Motor neuron (in vitro differentiated cells): ENCODE measurements at regions not wholly inside any gene's neighbourhood (a gene's known extent, or its start where the extent isn't known, plus 50 kb on each side); places are given as distances from the start of the nearest gene placed in this dataset.
A peak's percentile ranks its signal among the peaks of the same experiment; 100 is the strongest.

Source experiments
- ATAC-seq, 8 experiments: fragments of 200-7000 bp; cut with Tn5 transposase; replicated peaks in 6 of 8; 2 replicates each; pipeline ENCODE4 v1.8.0; 2021; ENCODE audit warnings: mild to moderate bottlenecking in 8 of 8, moderate library complexity in 8 of 8
- H3K27ac ChIP-seq, 2 donors: fragments of 250-450 bp; sonication (Bioruptor Pico); 2 replicates each; pipeline ENCODE4 v1.9.0; 2021; ENCODE audit warnings: antibody characterized with exemption in 2 of 2, mild to moderate bottlenecking in 2 of 2, moderate library complexity in 1 of 2
- H3K4me1 ChIP-seq, 2 donors: fragments of 250-450 bp; sonication (Bioruptor Pico); replicated peaks in 1 of 2; 2 replicates each; pipeline ENCODE4 v1.6.1; 2021; ENCODE audit warnings: antibody characterized with exemption in 2 of 2, mild to moderate bottlenecking in 2 of 2, moderate library complexity in 1 of 2
- H3K4me3 ChIP-seq, 5 donors: fragments of 250-450 bp; sonication (Bioruptor Pico); 2 replicates each; pipeline ENCODE4 v1.9.0; 2021; ENCODE audit warnings: antibody characterized with exemption in 5 of 5, mild to moderate bottlenecking in 5 of 5, moderate library complexity in 4 of 5
- WGBS, 10 experiments: fragments of 450-650 bp; shearing (Covaris generic); methylation state at CpG; one replicate each; pipeline ENCODE4 v1.0.0; 2022; 5-methylcytosine and 5-hydroxymethylcytosine counted together
- in situ Hi-C, 9 experiments: fragments of 400-800 bp; cut with MboI; loops; one replicate each; pipeline ENCODE4 v1.15.0; 2021; ENCODE audit warnings: low sequenced_read_pairs in 9 of 9, low pct_unique_long_range_greater_than_20kb in 2 of 9; ENCODE audit not compliant: unreplicated experiment in 9 of 9

DNA sequence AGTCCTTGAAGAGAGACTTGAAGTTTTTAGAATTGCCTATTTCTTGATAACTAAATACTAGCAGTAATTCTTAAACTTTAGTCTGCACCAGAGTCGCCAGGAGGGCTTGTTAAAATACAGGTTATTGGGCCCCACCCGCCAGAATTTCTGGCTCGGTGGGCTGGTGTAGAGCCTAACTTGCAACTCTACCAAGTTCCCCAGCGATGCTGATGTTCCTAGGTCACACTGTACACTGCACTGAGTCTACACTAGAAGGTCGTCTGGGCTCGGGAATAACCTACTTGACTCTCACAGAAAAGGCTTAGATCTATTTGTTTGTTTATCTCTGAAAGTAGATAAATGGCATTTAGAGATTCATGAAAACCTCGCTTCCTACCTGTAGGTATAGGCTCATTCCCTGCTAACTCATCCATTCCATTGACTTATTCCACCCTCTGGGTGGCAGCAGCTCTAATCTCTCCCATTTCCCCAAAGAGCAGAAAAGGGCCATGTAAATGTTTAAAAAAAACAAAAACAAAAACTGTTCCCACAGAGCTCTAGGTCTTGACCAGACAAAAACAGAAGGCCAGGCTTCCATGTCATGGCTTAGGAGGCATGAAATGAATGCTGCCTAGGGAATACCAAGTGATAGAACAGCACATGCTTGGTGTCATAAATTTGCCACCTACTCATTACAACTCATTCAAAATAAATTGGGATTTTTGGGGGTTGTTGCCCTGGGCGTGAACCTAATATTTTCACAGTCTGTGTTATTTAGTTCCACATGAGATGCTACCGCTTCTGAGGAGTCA lies 292.1 kb downstream of the ADGB start:
- in situ Hi-C loops, result no loop called here
- 74 to 100% (median 91%) methylated on average over 1 to 9 of the region's 9 CpGs for WGBS, 10 experiments
- H3K4me1 ChIP-seq, result no peaks in the 10 kb centered on the region
- ATAC-seq, result no peak
- H3K27ac ChIP-seq, result no peak overlapping the region
- no peak overlapping the region for H3K4me3 ChIP-seq

DNA sequence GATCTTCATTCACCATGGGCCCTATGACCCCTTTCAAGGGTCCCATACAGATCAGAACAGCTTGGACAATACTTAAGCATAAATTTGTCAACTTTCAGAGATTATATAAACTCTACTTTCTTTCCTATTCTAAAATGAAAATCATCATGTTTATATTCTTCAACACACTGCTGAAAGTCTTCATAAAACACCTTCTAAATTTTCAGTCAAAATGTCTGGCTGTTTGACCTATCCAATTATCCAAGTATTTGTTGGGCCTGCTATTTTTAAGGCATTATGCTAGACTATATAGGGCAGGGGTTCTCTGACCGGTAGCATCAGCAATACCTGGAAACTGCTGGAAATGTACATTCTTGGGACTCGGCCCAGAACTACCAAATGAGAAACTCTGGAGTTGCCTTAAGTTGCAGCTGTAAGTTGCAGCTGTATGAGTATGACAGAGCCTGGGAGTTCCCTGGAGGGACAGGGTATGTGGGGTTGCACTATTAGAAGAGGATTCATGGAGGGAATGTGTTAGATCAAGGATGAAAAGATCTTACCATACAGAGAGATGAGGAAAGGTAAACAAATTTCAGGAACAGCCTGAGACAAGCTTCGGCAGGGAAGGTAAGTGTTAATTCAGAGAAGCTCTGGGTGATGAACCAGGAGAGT lies 293.0 kb downstream of the ADGB start:
- no peak overlapping the region for H3K27ac ChIP-seq
- no peak for ATAC-seq
- no peaks in the 10 kb centered on the region for H3K4me1 ChIP-seq
- H3K4me3 ChIP-seq, result no peak overlapping the region
- 70 to 100% (median 88%) methylated on average over 1 to 3 of the region's 3 CpGs; no CpG with 5 or more reads in 1 of the 10 experiments for WGBS, 10 experiments
- in situ Hi-C loops, result no loop called here

DNA sequence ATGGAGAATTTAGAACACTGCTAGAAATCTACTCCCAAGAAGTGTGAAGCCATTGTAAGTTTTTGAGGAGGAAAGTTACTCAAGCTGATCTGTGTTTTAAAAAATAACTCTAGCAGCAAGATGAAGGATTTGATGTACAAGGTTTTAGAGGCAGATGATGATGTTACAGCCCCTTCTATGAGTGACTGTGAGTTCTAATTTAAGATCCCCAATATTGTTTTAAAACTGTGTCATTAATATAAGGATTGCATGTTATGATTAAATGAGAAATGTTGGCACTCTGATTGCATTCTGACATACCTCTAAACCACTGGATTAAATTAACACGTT lies 293.5 kb downstream of the ADGB start:
- Histone ChIP-seq H3K4me3 (no peak overlapping the region), H3K4me1 (no peaks in the 10 kb centered on the region), H3K27ac (no peak overlapping the region)
- WGBS, 10 experiments, result 0 to 100% (median 49%) methylated on average over 1 of the region's 1 CpG; no CpG with 5 or more reads in 2 of the 10 experiments
- no peak for ATAC-seq
- in situ Hi-C loops, result no loop called here

DNA sequence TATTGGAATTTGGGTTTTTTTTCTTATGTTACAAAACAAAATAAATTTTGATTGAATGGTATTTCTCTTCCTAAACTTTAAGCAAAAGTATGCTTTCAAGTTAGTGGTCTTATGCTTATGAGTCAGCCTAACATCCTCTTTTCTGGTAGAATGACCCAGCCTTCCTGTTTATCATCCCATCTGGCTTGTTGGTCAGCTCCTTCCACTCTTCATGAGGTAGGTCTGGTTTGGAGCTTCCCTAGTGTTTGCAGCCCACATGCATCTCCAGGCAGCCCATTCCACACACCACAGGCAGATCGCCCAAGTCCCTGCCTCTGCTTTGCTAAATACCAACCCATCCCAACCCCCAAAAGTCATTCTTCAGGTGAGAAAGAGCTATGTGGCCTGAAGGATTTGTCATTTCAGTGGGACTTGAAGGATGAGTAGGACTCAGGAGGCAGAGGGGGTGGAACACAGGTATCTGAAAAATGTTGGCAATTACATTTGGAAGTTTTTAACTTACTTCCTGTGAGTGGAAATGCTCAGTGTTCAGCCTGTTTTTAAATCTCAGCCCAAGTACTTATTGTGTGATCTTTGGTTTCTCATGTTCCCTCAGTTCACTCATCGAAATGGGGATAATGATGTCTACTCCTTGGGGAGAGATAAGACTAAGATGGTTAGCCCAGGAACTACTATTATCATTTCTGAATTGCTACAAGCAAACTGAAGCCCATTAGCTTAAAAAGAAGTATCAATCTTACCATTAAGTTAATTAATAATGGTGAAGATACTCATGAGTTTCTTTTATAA lies 294.0 kb downstream of the ADGB start:
- WGBS, 10 experiments, result 63 to 100% (median 77%) methylated on average over 1 to 2 of the region's 2 CpGs; no CpG with 5 or more reads in 2 of the 10 experiments
- Histone ChIP-seq H3K4me1 (no peaks in the 10 kb centered on the region), H3K4me3 (no peak overlapping the region), H3K27ac (no peak overlapping the region)
- peak in 2 of 8 experiments; percentile 24 to 32 for ATAC-seq
- in situ Hi-C loops, result no loop called here

DNA sequence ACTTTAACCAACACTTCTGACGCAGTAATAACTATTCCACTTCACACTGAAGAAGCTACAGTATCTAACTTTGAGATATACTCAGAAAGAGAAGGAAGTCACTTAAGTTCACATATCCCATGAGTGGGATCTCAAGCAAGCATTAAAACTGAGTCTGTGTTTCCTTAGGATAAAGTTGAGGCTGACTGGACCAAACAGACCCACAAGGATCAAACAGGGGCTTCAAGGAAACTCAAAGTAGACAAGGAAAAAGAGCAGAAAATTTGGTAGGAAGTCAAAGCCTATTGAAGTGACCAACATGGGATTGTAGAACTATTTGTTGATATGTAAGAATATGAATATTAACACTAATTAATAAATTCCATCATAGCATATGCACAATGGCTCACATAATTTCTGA lies 294.9 kb downstream of the ADGB start:
- no peak overlapping the region for H3K27ac ChIP-seq
- 83 to 100% (median 100%) methylated on average over 1 of the region's 1 CpG; no CpG with 5 or more reads in 2 of the 10 experiments for WGBS, 10 experiments
- no peak for ATAC-seq
- H3K4me1 ChIP-seq, result no peaks in the 10 kb centered on the region
- in situ Hi-C loops, result no loop called here
- no peak overlapping the region for H3K4me3 ChIP-seq

DNA sequence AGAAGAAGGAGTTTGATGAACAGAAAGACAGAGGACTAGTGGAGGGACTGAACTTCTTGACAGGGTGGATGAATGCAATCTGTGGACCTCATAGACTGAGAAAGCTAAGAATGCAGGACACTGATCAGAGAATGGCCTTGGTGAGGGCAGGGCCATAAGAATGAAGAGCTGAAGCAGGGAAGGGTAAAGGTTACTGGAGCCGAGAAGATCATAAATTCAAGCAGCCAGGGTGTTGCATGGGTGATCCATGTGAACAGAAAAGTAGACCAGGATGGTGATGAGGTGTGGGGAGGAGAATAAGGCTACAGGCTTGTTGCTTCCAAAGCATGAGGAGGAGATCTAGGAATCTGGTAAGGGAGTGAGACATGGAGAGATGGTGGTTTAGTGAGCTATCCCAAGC lies 295.9 kb downstream of the ADGB start:
- no peaks in the 10 kb centered on the region for H3K4me1 ChIP-seq
- no peak for ATAC-seq
- WGBS, 10 experiments, result 67 to 100% (median 83%) methylated on average over 1 of the region's 1 CpG; no CpG with 5 or more reads in 3 of the 10 experiments
- H3K4me3 ChIP-seq, result no peak overlapping the region
- no peak overlapping the region for H3K27ac ChIP-seq
- in situ Hi-C loops, result no loop called here

DNA sequence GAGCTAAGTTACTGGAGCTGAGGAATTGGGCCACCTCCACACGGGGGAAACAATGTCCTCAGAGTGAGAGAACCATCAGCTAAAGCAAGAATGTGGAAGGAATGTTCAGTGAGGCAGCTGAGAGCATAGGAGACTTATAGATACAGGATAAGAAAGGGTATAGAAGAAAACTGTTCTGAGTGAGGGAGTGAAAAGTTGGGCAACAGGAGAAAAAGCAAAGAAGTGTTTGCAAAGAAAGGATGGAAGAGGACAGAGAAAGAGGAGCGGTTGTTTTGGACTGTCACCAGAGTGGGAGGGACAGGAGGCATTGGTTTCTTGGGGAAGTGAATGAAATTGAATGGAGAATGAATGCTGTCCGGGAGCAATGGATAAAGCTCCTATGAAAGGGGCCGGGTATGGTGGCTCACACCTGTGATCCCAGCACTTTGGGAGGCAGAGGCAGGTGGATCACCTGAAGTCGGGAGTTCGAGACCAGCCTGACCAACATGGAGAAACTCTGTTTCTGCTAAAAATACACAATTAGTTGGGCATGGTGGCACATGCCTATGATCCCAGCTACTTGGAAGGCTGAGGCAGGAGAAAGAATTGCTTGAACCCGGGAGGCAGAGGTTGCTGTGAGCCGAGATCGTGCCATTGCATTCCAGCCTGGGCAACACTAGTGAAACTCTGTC lies 296.5 kb downstream of the ADGB start:
- WGBS, 10 experiments, result 63 to 97% (median 86%) methylated on average over 2 to 7 of the region's 9 CpGs
- no peaks in the 10 kb centered on the region for H3K4me1 ChIP-seq
- in situ Hi-C loops, result no loop called here
- no peak overlapping the region for H3K4me3 ChIP-seq
- ATAC-seq, result no peak
- H3K27ac ChIP-seq, result no peak overlapping the region

DNA sequence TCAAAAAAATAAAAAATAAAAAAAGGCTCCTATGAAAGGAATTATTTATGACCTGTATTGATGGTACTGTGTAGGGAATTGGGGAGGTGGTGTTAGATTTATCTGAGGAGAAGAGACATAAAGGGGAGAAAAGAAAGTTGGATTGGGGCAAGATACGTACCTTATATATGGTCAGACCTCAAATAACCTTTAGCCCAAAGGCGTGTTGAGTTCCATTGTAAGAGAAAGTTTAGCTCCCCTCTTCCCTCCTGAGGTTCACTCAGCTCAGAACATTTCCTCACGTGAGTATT lies 296.9 kb downstream of the ADGB start:
- no peak overlapping the region for H3K27ac ChIP-seq
- in situ Hi-C loops, result no loop called here
- no peaks in the 10 kb centered on the region for H3K4me1 ChIP-seq
- WGBS, 10 experiments, result 0 to 100% (median 68%) methylated on average over 1 to 3 of the region's 3 CpGs; no CpG with 5 or more reads in 1 of the 10 experiments
- ATAC-seq, result no peak
- H3K4me3 ChIP-seq, result no peak overlapping the region

DNA sequence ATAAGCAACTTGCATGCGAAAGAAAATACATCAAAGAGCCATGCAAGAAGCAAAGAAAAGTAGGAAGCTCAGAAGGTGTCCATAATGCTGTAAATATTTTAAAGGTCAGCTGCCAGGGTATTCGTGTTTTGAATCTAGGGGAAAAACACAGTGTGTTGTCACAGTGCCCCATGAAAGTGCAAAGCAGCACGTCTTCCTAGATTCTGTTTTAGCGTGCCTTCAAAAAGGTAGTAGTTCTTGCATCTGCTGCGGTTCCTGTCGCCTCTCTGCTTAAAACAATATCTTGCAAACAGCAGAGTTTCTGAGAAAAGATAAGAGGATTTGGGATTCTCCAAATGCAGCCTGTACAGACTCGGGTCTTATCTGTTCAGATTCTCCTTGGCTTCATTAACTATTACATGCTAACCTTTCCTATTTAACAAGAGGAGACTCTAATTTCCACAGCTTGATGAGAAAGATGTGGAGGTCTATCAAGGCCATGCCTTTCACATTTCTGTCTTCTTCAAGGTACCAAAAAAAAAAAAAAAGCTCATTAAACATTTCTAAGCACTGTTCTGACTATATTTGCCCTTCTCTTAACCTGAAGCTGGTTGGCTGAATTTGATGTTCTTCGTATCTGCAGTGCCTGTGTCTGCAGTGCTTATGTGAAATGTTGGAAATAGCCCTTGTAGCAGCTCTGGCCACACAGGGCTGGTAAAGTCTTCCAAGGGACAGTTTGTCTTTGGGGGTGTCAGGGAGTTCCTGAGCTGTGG lies 297.5 kb downstream of the ADGB start:
- Histone ChIP-seq H3K4me1 (no peaks in the 10 kb centered on the region), H3K27ac (no peak overlapping the region), H3K4me3 (no peak overlapping the region)
- WGBS, 10 experiments, result 70 to 97% (median 83%) methylated on average over 2 to 7 of the region's 8 CpGs
- in situ Hi-C loops, result no loop called here
- ATAC-seq, result no peak

DNA sequence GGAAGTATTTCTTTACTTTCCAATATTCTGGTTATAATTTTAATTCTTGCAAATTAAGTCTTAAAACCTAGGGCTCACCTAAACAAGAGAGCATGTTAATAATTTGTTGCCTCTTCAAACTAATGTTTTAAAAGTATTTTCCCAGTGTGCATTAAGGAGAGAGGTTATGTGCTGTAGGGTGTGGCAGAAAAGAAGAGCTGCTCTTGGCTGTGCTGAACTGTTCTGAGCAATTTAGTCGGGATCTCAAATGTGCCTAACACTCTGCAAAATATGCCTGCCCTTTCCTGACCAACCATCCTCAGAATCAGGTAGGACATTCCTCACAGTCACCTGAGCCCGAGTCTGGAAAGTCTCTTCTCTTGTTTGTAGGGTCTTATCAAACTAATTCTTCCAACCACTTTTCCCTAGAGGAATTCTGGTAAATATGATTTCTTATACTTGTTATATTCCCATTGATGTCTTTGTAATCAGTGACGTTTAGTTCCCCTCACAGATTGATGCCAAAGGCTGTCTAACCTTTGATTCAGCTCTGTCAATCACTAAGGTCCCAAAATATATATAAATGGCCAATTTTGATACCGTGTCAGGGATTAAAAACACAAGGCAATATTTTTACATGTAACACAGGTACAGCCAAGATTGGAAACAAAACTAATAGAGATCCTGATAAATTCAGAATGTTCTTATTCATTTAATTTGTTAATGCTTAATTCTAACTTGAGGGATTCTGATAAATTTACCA lies 298.4 kb downstream of the ADGB start:
- in situ Hi-C loops, result no loop called here
- H3K4me3 ChIP-seq, result no peak overlapping the region
- 0 to 100% (median 81%) methylated on average over 1 to 4 of the region's 4 CpGs for WGBS, 10 experiments
- no peak overlapping the region for H3K27ac ChIP-seq
- peak in 2 of 8 experiments; percentile 21 to 35 for ATAC-seq
- H3K4me1 ChIP-seq, result no peaks in the 10 kb centered on the region

DNA sequence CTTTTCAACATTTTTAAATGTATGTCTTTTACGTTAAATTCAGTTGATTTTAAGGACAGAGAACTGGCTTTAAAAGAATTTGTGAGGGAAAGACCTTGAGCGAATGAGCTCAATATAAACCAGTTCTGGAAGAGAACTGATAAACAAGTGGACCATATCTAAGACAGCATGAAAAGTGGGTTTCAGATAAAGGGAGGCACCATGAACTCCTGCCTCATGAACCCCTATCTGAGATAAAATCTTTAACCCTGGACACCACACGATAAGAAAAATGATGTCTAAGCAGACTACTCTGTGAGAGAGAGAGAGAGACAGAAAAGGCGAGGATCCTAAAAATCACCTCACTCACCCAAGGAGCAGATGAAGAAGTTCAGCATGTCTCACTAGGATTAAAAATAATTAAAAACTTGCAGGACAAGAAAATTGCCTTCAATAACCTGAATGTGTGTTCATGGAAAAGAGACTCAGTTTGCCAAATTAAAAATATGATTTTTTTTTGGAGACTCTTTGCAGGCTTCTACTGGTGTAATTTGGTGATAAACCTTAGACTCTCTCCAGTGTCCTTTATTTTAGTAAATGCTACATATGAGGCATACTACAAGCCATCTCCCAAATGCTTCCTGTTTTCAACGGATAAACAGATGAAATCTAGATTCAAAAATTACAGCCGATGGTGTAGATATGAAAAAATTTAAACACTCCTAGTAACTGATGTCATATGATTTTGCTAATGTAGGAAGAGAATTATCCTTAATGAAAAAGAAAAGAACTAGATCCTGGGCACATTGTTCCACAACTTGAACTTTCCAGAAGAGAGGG lies 299.5 kb downstream of the ADGB start:
- Histone ChIP-seq H3K4me1 (no peaks in the 10 kb centered on the region), H3K27ac (no peak overlapping the region), H3K4me3 (no peak overlapping the region)
- in situ Hi-C loops, result no loop called here
- 80 to 94% (median 92%) methylated on average over 2 to 6 of the region's 6 CpGs for WGBS, 10 experiments
- no peak for ATAC-seq

DNA sequence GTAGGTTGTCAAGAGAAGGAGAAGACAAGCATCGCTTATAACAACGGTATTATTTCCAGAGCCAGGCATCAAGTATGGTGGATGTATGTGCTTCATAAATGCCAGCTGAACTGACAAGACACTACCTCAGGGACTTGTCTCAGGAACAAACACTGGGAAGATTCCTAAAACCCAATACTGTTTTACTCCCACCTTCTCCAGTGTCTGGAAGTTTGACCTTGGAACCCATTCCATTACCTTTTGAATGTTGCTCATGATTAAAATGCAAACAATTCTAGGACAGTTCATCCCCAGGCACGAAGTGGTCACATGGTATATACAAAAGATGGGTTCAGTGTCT lies 300.1 kb downstream of the ADGB start:
- Histone ChIP-seq H3K4me3 (no peak overlapping the region), H3K27ac (no peak overlapping the region), H3K4me1 (no peaks in the 10 kb centered on the region)
- in situ Hi-C loops, result no loop called here
- ATAC-seq, result no peak
- 75 to 100% (median 89%) methylated on average over 1 to 3 of the region's 3 CpGs; no CpG with 5 or more reads in 1 of the 10 experiments for WGBS, 10 experiments
